GM12801 (cell line): ENCODE measurements at regions not wholly inside any gene's neighbourhood (a gene's known extent, or its start where the extent isn't known, plus 50 kb on each side); places are given as distances from the start of the nearest gene placed in this dataset.

Source experiments
- TF ChIP-seq, protein P1 (sequence below): IDR thresholded peaks from one replicate; pipeline ENCODE4 v1.5.1; 2011; ENCODE audit warnings: control low read depth; ENCODE audit not compliant: insufficient read length; ENCODE audit errors: extremely low read depth

- TF ChIP-seq, protein P1, sequence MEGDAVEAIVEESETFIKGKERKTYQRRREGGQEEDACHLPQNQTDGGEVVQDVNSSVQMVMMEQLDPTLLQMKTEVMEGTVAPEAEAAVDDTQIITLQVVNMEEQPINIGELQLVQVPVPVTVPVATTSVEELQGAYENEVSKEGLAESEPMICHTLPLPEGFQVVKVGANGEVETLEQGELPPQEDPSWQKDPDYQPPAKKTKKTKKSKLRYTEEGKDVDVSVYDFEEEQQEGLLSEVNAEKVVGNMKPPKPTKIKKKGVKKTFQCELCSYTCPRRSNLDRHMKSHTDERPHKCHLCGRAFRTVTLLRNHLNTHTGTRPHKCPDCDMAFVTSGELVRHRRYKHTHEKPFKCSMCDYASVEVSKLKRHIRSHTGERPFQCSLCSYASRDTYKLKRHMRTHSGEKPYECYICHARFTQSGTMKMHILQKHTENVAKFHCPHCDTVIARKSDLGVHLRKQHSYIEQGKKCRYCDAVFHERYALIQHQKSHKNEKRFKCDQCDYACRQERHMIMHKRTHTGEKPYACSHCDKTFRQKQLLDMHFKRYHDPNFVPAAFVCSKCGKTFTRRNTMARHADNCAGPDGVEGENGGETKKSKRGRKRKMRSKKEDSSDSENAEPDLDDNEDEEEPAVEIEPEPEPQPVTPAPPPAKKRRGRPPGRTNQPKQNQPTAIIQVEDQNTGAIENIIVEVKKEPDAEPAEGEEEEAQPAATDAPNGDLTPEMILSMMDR = no peak
These were observed 231.1 kb upstream of the POU3F1 start for GRCh38 chr1:38277646-38278045.

DNA sequence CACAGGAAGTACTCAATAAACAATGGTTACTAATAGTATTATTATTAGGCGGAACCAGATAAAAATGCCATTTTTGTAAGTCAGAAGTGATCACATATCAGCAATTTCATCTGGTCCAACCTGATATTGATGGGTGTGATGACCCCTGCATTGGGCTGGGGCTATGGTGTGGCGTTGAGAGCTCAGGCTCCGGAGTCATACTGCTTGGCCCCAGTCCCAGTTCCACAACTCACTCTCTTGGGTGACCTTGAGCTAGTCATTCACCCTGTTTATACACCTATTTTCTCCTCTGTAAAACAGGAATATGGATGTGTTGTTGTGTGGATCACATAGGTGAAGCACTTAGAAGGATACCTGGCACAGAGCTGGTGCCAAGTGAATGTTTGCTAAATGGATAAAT, 229.4 kb upstream of the POU3F1 start:
- TF ChIP-seq, protein P1 = no peak

- TF ChIP-seq, protein P1 = no peak
These were observed 228.4 kb upstream of the POU3F1 start for GRCh38 chr1:38274974-38275373.

DNA sequence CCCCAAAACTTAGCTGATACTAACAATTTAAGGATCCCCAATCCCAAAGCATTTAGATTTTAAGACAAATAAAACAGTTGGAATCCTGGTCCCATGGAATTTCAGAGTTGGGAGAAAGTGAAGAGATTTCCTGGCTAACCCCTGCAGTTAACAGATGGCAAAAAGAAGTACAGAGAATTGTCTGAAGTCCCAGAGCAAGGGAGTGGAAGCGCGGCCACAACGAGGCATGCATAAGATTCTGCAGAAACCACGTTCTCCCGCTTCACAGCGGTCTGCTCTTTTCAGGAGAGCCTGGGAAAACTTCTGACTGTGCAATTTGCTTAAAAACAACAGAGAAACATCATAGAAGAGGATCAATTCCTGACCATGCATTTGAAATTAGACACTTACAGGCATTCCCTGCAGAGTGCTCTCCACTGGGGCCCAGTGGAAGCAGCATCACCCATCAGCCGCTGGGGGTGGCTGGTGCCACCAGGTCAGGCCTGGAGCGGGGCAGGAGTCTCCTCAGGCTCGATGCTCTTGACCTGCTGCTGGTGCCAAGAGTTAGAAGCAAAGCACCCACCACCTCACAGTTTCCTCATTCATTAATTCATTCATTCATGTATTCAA, 226.7 kb upstream of the POU3F1 start:
- TF ChIP-seq, protein P1 = no peak

GRCh38 chr1:38272515-38272914, 225.9 kb upstream of the POU3F1 start:
- TF ChIP-seq, protein P1 = no peak

GRCh38 chr1:38270849-38271633, 224.4 kb upstream of the POU3F1 start:
- TF ChIP-seq, protein P1 = no peak

- TF ChIP-seq, protein P1 = no peak
These were observed 223.6 kb upstream of the POU3F1 start for GRCh38 chr1:38269923-38270848.
